Panc1 (cell line): ENCODE measurements at regions not wholly inside any gene's neighbourhood (a gene's known extent, or its start where the extent isn't known, plus 50 kb on each side); places are given as distances from the start of the nearest gene placed in this dataset.

Source experiments
- ATAC-seq: fragments of 200-7000 bp; cut with Tn5 transposase; 2 replicates; pipeline ENCODE4 v1.9.1; 2020; ENCODE audit warnings: mild to moderate bottlenecking, moderate library complexity
- BruUV-seq: library from RNA; stranded (reverse); fragments of 400-500 nt; replicated peaks from 2 replicates; lab custom pipeline; 2021; lab: Mats Ljungman, UMichigan
- CTCF ChIA-PET: fragments of 300-600 bp; sonication (Branson Sonifier 250); formaldehyde crosslinking; loops from one replicate; lab custom pipeline; 2022; ENCODE audit warnings: antibody characterized with exemption; lab: Charles Lee
- POLR2A ChIA-PET: fragments of 300-600 bp; sonication (Branson Sonifier 250); formaldehyde crosslinking; loops from one replicate; lab custom pipeline; 2022; ENCODE audit warnings: antibody characterized with exemption; lab: Charles Lee
- DNase-seq: peaks from one replicate; pipeline ENCODE4 v3.0.0-alpha.2; 2010; ENCODE audit warnings: low read depth, low spot score
- H3K27ac ChIP-seq: 2 replicates; pipeline ENCODE4 v1.5.1; 2011; ENCODE audit warnings: mild to moderate bottlenecking, low read length, inconsistent platforms
- H3K27me3 ChIP-seq: fragments of 200-500 bp; sonication (Bioruptor generic); 2 replicates; pipeline ENCODE4 v1.6.0; 2014; ENCODE audit warnings: low read length, inconsistent platforms; ENCODE audit not compliant: control insufficient read depth, insufficient read depth
- H3K36me3 ChIP-seq: fragments of 200-500 bp; sonication (Bioruptor generic); 2 replicates; pipeline ENCODE4 v1.5.1; 2014; ENCODE audit warnings: inconsistent platforms, mild to moderate bottlenecking, low read length, moderate library complexity; ENCODE audit not compliant: control insufficient read depth, insufficient read depth
- H3K4me1 ChIP-seq: 2 replicates; pipeline ENCODE4 v1.5.1; 2011; ENCODE audit warnings: inconsistent platforms, mild to moderate bottlenecking, low read length, moderate library complexity; ENCODE audit not compliant: control insufficient read depth, insufficient read depth
- H3K4me3 ChIP-seq, 2 experiments: 2 replicates each; pipeline ENCODE4 v1.5.1; 2011 to 2012; ENCODE audit warnings: low read depth in 2 of 2, low read length in 2 of 2, mild to moderate bottlenecking in 2 of 2, inconsistent platforms in 1 of 2, moderate library complexity in 1 of 2
- H3K9me3 ChIP-seq: fragments of 200-500 bp; sonication (Bioruptor generic); 2 replicates; pipeline ENCODE4 v1.5.1; 2014; ENCODE audit warnings: low read depth, mild to moderate bottlenecking, inconsistent platforms, low read length, moderate library complexity; ENCODE audit not compliant: control insufficient read depth, insufficient read depth
- POLR2AphosphoS5 ChIP-seq: IDR thresholded peaks from 2 replicates; pipeline ENCODE4 v1.6.1; 2012; ENCODE audit warnings: mild to moderate bottlenecking, low read depth, low read length, moderate library complexity
- REST ChIP-seq, 2 experiments: IDR thresholded peaks; 2 replicates each; pipeline ENCODE4 v1.6.1; 2011 to 2012; ENCODE audit warnings: low read depth in 2 of 2, control low read depth in 1 of 2, low read length in 1 of 2, mild to moderate bottlenecking in 1 of 2, moderate library complexity in 1 of 2; ENCODE audit not compliant: insufficient read depth in 1 of 2
- SIN3A ChIP-seq: IDR thresholded peaks from 2 replicates; pipeline ENCODE4 v1.6.1; 2012; ENCODE audit warnings: low read depth, mild to moderate bottlenecking, low read length, moderate library complexity, borderline replicate concordance; ENCODE audit not compliant: insufficient read depth
- TCF7L2 ChIP-seq: IDR thresholded peaks from 2 replicates; pipeline ENCODE4 v1.6.1; 2011; ENCODE audit warnings: mild to moderate bottlenecking, low read depth, low read length, inconsistent platforms
- in situ Hi-C: cut with HindIII; loops from 2 replicates; pipeline ENCODE4 v1.10.0; 2016; ENCODE audit warnings: low sequenced_read_pairs, low pct_unique_long_range_greater_than_20kb
- intact Hi-C: fragments of 100-400 bp; cut with micrococcal nuclease; formaldehyde crosslinking; loops from one replicate; pipeline ENCODE4 v1.10.0; 2022; ENCODE audit not compliant: unreplicated experiment
- TF ChIP-seq, protein P1 (sequence below): fragments of 450-650 bp; IDR thresholded peaks from 2 replicates; pipeline ENCODE4 v1.5.1; 2017; ENCODE audit warnings: mild to moderate bottlenecking

DNA sequence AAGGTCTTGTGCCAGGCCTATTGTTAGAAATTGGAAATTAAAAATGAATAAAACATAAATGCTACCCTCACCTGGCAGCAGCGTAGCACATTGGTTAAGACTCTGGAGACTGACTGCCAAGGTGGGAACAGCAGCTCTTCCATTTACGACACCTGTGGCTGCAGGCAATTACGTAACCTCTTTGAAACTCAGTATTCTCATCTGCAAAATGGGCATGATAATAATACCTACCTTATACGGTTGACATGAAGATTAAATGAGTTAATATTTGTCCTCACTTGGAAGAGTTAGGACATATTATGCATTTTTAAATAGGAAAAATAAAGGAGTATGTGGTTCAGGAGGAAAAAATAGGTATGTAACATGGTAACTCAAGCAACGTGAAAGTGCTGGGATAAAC lies 279.3 kb upstream of the NCKAP5 start:
- no peak for DNase-seq
- ATAC-seq: no peak
- in situ Hi-C loops: no loop called here
- BruUV-seq: no TSS peak
- no peak overlapping the region for H3K4me3 ChIP-seq
- no peaks in the 10 kb centered on the region for H3K36me3 ChIP-seq
- H3K27ac ChIP-seq: no peak overlapping the region
- H3K4me1 ChIP-seq: no peaks in the 10 kb centered on the region
- ChIA-PET POLR2A (no interaction called here), CTCF (no interaction called here)
- intact Hi-C loops: loop anchor here (10.0 kb wide), 3 partner anchors 323 to 1183 kb away; no protein-coding TSS in a partner anchor
- no peak for TF ChIP-seq SIN3A
- no peak for TF ChIP-seq REST (IDR thresholded peaks at IDR 0.05; ENCODE audit: insufficient read depth in 1 of 2, low read depth in 2 of 2, low read length in 1 of 2)
- TF ChIP-seq TCF7L2: no peak
- no peak for TF ChIP-seq POLR2AphosphoS5
- TF ChIP-seq, protein P1, sequence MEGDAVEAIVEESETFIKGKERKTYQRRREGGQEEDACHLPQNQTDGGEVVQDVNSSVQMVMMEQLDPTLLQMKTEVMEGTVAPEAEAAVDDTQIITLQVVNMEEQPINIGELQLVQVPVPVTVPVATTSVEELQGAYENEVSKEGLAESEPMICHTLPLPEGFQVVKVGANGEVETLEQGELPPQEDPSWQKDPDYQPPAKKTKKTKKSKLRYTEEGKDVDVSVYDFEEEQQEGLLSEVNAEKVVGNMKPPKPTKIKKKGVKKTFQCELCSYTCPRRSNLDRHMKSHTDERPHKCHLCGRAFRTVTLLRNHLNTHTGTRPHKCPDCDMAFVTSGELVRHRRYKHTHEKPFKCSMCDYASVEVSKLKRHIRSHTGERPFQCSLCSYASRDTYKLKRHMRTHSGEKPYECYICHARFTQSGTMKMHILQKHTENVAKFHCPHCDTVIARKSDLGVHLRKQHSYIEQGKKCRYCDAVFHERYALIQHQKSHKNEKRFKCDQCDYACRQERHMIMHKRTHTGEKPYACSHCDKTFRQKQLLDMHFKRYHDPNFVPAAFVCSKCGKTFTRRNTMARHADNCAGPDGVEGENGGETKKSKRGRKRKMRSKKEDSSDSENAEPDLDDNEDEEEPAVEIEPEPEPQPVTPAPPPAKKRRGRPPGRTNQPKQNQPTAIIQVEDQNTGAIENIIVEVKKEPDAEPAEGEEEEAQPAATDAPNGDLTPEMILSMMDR: no peak
- no peaks in the 10 kb centered on the region for H3K9me3 ChIP-seq
- no peaks in the 10 kb centered on the region for H3K27me3 ChIP-seq

DNA sequence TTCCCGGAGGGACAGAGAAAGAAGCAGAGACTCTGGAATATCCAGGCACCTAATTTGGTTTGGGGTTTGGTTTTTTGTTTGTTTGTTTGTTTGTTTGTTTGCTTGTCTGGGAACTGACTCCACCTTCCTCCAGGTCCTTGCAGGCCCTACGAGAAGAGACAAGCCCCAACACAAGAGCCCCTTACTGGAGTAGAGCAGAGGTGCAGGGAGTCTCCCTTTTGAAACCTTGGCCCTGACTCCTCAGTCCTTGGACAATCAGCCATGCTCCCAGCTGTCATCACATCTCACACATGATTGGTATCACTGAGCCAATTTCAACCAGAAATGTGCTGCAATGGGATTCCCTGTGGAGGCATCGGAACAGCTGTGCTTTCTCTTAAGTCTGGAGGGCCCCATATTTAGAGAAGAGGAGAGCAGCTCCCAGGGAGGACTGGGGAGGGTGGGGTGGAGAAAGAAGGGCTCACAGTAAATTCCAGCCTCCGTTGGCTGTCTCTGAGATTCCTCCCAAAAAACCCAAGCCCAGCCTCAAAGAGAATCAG lies 279.9 kb upstream of the NCKAP5 start:
- no TSS peak for BruUV-seq
- intact Hi-C loops (loop anchor here (10.0 kb wide), 3 partner anchors 323 to 1183 kb away; no protein-coding TSS in a partner anchor), in situ Hi-C loops (no loop called here)
- Histone ChIP-seq H3K27ac (no peak overlapping the region), H3K9me3 (no peaks in the 10 kb centered on the region), H3K4me3 (no peak overlapping the region), H3K4me1 (no peaks in the 10 kb centered on the region), H3K36me3 (no peaks in the 10 kb centered on the region), H3K27me3 (no peaks in the 10 kb centered on the region)
- CTCF ChIA-PET: no interaction called here
- DNase-seq: no peak
- TF ChIP-seq REST (IDR thresholded peaks at IDR 0.05; ENCODE audit: insufficient read depth in 1 of 2, low read depth in 2 of 2, low read length in 1 of 2) (no peak), POLR2AphosphoS5 (no peak), TCF7L2 (no peak), SIN3A (no peak)
- TF ChIP-seq, protein P1: no peak
- POLR2A ChIA-PET: no interaction called here
- no peak for ATAC-seq
